PC-3 (cell line): ENCODE measurements at regions not wholly inside any gene's neighbourhood (a gene's known extent, or its start where the extent isn't known, plus 50 kb on each side); places are given as distances from the start of the nearest gene placed in this dataset.

Source experiments
- EZH2 ChIP-seq: fragments of 300-600 bp; sonication (generic); IDR thresholded peaks from one replicate; pipeline ENCODE4 v1.6.1; 2017; ENCODE audit warnings: antibody characterized with exemption, mild to moderate bottlenecking, low read length; ENCODE audit not compliant: unreplicated experiment
- TF ChIP-seq, protein P1 (sequence below): fragments of 300-600 bp; sonication (generic); conservative IDR thresholded peaks from 2 replicates; pipeline ENCODE4 v1.5.1; 2017; ENCODE audit warnings: antibody characterized with exemption, low read depth, mild to moderate bottlenecking, low read length

DNA sequence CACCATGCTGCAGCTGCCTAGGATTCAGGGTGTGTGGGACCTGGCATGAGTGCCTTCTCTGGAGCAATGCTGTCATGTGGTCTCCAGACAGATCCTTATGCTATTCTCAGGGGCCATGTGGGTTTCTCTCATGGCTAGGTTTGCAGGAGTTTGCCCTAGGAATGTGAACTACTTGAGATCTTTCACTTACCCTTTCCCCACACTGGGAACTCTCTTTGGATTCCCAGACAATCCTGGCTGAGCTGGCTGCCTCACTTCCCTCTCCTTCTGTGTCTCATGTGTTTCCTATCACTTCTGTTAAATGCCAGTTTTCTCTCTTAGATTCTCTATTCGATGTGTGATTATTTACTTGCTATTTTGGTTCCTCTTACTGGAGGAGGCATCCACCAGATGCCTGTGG, 270.2 kb upstream of the RASA1 start:
- TF ChIP-seq, protein P1, sequence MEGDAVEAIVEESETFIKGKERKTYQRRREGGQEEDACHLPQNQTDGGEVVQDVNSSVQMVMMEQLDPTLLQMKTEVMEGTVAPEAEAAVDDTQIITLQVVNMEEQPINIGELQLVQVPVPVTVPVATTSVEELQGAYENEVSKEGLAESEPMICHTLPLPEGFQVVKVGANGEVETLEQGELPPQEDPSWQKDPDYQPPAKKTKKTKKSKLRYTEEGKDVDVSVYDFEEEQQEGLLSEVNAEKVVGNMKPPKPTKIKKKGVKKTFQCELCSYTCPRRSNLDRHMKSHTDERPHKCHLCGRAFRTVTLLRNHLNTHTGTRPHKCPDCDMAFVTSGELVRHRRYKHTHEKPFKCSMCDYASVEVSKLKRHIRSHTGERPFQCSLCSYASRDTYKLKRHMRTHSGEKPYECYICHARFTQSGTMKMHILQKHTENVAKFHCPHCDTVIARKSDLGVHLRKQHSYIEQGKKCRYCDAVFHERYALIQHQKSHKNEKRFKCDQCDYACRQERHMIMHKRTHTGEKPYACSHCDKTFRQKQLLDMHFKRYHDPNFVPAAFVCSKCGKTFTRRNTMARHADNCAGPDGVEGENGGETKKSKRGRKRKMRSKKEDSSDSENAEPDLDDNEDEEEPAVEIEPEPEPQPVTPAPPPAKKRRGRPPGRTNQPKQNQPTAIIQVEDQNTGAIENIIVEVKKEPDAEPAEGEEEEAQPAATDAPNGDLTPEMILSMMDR, result no peak
- TF ChIP-seq EZH2, result no peak
